ENCODE measurements at regions not wholly inside any gene's neighbourhood (a gene's known extent, or its start where the extent isn't known, plus 50 kb on each side); places are given as distances from the start of the nearest gene placed in this dataset.

DNA sequence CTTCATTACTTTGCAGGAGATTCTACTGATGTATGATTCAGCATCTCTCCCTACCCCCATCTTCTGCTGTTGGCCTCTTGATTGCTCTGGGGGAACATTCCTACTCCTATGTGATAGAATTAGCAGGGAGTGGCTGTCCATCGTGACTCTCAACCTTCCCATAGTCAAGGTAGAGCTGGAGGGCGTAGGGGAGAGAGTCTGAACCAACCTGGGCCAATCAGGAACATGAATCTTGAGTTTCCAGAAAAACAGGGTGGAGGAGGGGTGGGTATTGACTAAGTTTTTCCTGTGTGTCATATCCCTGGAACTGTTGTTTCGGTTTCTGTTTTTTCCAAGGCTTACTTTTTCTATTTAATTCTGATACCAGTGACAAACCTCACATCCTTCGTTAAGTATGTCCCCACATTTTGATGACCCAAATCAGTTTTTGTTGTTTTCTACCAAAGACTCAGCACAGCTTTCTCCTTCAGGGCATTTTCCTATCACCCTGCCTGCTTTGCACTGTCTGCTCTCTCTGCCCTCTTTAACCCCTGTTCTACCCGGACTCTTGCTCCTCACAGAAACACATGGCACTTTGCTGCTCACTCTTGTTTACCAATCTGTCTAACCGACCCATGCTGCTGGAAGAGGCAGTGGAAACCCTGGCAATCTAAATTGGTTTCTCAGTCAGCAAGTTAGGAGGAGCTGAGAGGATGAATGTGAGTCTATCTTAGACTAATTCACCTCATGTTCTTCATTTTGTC, 1428.3 kb downstream of the AACS start:
- H3K4me3 ChIP-seq (ENCODE audit: low read length), result no peak overlapping the region
- no peak for DNase-seq (ENCODE audit: low read depth, low spot score)

- no peak for DNase-seq (ENCODE audit: low read depth, low spot score)
- H3K4me3 ChIP-seq (ENCODE audit: low read length), result no peak overlapping the region
These were observed 1431.0 kb downstream of the AACS start for GRCh38 chr12:126496201-126496600.

DNA sequence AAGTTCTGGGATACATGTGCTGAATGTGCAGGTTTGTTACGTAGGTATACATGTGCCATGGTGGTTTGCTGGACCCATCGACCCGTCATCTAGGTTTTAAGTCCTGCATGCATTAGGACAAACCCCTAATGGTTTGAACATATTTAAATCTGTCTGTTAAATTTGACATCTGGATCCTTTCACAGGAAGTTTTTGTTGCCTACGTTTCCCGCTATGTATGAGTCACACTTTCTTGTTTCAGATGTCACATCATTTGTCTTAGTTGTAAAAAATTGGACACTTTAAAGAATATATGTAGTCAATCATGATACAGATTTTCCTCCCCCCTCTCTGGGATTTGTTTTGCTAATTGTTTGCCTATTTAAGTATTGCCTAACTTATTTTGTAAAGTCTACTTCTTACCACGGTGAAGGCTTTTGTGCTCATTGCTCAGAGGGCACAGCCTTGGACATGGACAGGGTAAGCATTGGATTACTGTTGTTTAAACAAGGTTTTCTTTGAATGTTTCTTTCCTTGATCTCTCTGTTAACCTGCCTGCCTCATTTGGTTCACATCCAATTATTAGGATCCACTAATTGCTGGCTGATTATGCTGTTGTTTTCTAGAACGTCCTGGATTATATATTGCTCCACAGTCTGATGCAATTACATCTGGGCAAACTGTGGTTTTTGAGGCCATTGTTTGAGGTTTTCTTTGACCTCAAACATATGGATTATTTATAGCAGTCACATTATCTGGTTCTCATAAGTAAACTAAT, 1441.4 kb downstream of the AACS start:
- DNase-seq (ENCODE audit: low read depth, low spot score), result no peak
- H3K4me3 ChIP-seq (ENCODE audit: low read length), result no peak overlapping the region

DNA sequence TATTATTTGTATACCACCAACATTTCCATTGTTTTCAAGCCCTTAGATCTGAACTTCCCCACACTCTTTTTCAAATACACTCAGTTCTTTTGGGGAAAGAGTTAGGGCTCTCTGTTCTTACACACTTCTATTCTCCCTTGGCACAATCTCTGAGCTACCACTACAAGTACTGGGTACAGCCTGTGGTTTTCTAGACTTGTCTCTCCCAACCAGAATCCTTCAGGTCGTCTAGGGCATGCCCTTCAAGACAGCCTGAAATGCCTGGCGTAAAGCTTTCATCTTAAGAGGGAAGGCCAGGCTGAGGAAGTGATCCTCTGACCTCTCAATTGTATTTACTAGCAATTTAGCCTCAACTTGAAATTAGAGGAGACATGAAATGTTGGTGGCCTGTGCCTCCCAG, 1442.0 kb downstream of the AACS start:
- H3K4me3 ChIP-seq (ENCODE audit: low read length), result no peak overlapping the region
- no peak for DNase-seq (ENCODE audit: low read depth, low spot score)

- H3K4me3 ChIP-seq (ENCODE audit: low read length), result no peak overlapping the region
- DNase-seq (ENCODE audit: low read depth, low spot score), result no peak
These were observed 1444.3 kb downstream of the AACS start for GRCh38 chr12:126509572-126509971.

DNA sequence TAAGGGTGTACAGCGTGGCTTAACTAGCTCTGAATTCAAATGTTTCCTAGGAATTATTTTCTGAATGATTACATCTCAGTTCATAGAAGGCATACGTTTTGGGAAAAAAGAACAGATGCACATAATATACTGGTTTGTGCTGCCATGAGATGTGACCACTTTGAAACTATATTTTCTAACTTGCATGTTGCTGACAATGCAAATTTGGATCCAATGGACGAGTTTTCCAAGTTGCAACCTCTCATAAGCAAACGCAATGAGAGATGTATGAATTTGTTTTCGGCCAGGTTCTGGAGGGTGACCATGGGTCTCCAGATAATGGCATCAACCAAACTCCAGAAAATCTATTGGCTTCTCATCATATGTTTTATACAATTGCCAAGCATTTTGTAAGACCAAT, 1445.4 kb downstream of the AACS start:
- no peak for DNase-seq (ENCODE audit: low read depth, low spot score)
- no peak overlapping the region for H3K4me3 ChIP-seq (ENCODE audit: low read length)

DNA sequence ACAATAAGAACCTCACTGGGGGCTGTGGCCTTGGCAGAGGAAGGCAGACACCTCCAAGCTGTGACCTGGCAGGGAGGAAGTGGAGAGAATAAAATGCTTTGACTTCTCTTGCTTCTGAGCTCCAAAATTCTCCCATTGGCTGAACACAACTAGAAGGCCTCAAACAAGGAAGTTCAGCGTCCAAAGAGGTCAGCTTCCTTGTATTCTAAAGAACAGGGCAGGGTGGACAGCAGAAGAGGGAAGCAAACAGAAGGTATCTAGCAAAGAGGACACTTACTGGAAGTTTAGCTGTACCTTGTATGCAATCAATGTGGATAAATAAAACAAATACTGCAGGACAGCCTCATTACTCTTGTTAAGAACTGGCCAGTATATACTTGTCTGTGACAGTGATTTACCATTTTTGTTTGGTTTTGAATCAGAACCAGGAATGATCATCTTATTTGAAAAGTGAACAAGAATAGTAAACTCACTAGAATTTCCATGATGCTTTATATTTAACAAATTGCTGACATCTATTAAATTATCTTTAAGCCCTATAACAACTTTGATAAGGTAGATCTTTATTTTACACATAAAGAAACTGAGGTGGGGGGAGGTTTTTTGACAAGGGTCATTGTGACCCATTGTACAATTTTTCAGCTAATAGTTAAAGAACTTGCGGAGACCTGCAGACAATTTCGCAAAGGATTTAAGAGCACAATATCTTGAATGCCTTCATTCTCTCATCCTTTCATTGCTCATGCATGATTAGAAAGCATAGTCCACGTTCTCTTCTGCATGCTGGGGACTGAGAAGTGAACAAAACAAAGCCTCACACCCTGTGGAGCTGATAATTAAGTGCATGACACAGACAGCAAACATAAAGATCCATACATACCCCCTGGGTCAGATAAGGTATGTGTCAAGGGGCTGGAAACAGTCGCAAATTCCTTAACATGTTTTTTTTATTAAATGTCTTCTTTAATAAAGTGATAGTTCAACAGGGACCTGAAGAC, 1448.0 kb downstream of the AACS start:
- no peak for DNase-seq (ENCODE audit: low read depth, low spot score)
- no peak overlapping the region for H3K4me3 ChIP-seq (ENCODE audit: low read length)

DNA sequence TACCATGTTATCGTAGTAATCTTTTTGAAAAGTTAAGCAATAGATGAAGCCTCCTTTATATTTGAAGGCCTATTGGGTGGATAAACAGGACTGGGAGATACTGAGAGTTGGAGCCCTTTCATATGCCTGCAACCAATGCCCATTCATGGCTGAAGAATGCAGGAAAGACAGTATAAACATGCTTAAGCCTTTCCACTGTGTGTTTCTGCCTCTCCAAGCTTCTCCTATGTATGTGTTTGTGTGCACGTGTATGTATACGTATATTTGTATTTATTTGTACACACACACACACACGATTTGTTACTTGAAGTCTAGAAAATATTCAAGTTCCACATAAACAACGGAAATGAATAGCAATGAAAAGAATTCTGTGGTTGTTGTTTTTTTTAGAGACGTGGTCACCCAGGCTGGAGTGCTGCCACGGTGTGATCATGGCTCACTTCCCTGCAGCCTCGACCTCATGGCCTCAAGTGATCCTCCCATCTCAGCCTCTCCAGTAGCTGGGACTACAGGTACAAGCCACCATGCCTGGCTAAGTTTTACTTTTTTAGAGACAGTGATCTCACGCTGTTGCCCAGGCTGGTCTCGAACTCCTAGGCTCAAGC, 1453.5 kb downstream of the AACS start:
- no peak overlapping the region for H3K4me3 ChIP-seq (ENCODE audit: low read length)
- no peak for DNase-seq (ENCODE audit: low read depth, low spot score)

GRCh38 chr12:126519833-126520232, 1454.6 kb downstream of the AACS start:
- H3K4me3 ChIP-seq (ENCODE audit: low read length), result no peak overlapping the region
- no peak for DNase-seq (ENCODE audit: low read depth, low spot score)

DNA sequence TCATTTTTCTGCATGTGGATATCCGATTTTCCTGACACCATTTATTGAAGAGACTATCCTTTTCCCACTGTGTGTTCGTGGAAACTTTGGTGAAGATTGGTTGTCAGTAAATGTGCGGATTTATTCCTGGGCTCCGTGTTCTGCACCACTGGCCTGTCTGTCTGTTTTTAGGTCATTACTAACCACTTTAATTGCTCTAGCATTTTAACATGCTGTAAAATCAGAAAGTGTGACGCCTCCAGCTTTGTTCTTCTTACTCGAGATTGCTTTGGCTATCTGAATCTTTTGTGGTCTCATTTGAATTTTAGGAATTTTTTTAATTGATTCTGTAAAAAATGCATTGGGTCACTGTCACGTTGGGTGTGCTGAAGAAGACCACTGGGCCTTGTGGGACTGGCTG, 1458.7 kb downstream of the AACS start:
- DNase-seq (ENCODE audit: low read depth, low spot score), result no peak
- H3K4me3 ChIP-seq (ENCODE audit: low read length), result no peak overlapping the region

- no peak overlapping the region for H3K4me3 ChIP-seq (ENCODE audit: low read length)
- no peak for DNase-seq (ENCODE audit: low read depth, low spot score)
These were observed 1469.3 kb downstream of the AACS start for GRCh38 chr12:126534495-126534894.

GRCh38 chr12:126534942-126535341, 1469.7 kb downstream of the AACS start:
- no peak overlapping the region for H3K4me3 ChIP-seq (ENCODE audit: low read length)
- no peak for DNase-seq (ENCODE audit: low read depth, low spot score)

DNA sequence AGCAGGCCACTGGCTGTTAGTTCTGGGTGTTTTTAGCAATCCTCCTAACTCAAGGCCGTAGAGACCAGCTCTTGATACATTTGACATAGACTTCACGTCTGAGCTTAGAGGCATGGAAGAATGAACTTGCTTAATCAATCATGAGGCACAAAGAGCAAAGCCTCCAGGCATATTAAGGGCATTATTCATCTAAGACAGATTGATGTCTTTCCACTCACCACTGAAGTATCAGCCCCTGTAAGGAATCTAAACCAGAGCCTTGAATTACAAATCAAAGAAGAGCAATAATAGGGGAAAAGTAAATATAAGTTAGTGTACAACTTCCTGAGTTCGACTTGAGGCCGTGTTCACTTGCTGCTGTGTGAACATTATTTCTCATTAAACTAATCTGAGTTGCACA, 1470.7 kb downstream of the AACS start:
- no peak overlapping the region for H3K4me3 ChIP-seq (ENCODE audit: low read length)
- DNase-seq (ENCODE audit: low read depth, low spot score), result no peak

DNA sequence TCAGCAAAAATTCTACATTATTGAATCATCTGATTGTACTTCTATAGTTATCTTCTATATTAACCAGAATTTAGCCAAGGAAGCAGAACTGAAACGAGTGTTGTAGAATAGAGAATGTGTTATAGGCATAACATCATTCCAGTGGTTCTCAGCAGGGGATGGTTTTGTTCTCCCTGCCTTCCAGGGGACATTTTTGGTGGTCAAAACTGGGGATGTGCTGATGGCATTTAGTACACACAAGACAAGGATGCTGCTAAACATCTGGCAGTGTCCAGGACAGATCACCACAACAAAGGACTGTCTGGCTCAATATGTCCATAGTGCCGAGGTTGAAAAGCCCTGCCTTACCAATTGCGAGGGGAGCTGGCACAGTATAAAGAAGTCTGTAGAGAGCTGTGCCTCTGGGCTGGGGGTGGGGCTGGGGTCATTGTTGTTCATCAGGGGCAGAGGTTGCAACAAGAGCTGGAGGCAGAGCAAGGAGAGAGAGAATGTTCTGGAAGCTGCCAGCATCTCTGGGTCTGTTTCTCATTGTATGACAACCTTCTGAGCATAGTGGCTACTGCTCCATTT, 1472.8 kb downstream of the AACS start:
- DNase-seq (ENCODE audit: low read depth, low spot score), result no peak
- H3K4me3 ChIP-seq (ENCODE audit: low read length), result no peak overlapping the region

- H3K4me3 ChIP-seq (ENCODE audit: low read length), result no peak overlapping the region
- DNase-seq (ENCODE audit: low read depth, low spot score), result no peak
These were observed 1473.7 kb downstream of the AACS start for GRCh38 chr12:126538888-126539287.

DNA sequence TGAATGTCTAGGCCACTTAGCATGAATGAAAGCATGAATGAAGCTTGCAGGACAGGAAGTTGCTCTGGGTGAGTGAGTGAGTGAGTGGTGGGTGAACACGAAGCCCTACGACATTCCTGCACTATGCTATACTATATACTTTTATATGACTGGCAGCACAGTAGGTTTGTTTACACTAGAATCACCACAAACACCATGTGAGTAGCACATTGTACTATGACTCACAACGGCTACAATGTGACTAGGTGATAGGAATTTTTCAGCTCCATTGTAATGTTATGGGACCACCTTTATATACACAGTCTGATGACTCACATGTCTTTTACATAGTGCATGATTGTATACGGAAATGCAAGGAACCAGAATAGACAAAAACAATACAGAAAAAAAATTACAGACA, 1480.2 kb downstream of the AACS start:
- DNase-seq (ENCODE audit: low read depth, low spot score), result no peak
- H3K4me3 ChIP-seq (ENCODE audit: low read length), result no peak overlapping the region

- DNase-seq (ENCODE audit: low read depth, low spot score), result peak; percentile 52
- H3K4me3 ChIP-seq (ENCODE audit: low read length), result no peak overlapping the region
These were observed 1482.7 kb downstream of the AACS start for GRCh38 chr12:126547905-126548304.

DNA sequence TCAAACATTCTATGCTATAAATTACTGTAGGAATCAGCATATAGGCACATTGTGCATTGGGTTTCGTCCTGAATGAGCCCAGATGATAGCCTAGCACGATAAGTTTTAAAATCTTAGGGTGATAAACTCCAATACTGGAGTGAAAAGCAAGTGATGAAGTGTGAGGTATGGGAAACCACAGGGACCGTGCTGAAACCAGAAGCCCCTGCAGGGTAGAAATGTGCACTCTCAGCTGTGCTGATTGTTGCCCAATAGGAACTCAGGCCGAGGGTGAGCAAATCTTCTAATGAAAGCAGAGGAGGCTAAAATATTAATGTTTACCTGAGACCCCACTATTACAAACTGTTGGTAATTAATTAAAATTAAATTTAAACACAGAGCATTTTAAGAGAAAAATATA, 1486.6 kb downstream of the AACS start:
- no peak overlapping the region for H3K4me3 ChIP-seq (ENCODE audit: low read length)
- DNase-seq (ENCODE audit: low read depth, low spot score), result no peak

GRCh38 chr12:126554625-126555024, 1489.4 kb downstream of the AACS start:
- no peak overlapping the region for H3K4me3 ChIP-seq (ENCODE audit: low read length)
- no peak for DNase-seq (ENCODE audit: low read depth, low spot score)

Data from Jurkat, Clone E6-1 (cell line).